LNCaP clone FGC (cell line): ENCODE measurements at regions not wholly inside any gene's neighbourhood (a gene's known extent, or its start where the extent isn't known, plus 50 kb on each side); places are given as distances from the start of the nearest gene placed in this dataset.
"Not testable (repeated sequence)": the region's sequence is repeated elsewhere in the genome, so short reads cannot be mapped to it uniquely, and the experiment has no call there.

ENCODE experiments used
- DNase-seq: peaks from one replicate; pipeline ENCODE4 v3.0.0-alpha.2; 2011; ENCODE audit warnings: low read depth
- H3K4me3 ChIP-seq: 2 replicates; pipeline ENCODE4 v1.5.1; 2011; ENCODE audit warnings: mild to moderate bottlenecking, low read depth, low read length, control low read depth
- CTCF ChIP-seq: IDR thresholded peaks from 2 replicates; pipeline ENCODE4 v1.5.1; 2012; ENCODE audit warnings: mild to moderate bottlenecking; ENCODE audit not compliant: control insufficient read depth, insufficient read depth; ENCODE audit errors: extremely low read depth

- DNase-seq, result no peak
- TF ChIP-seq CTCF, result no peak
- H3K4me3 ChIP-seq, result no peak overlapping the region
Observed at GRCh38 chr21:14616380-14617039, 70.4 kb upstream of the SAMSN1 start.

- TF ChIP-seq CTCF, result no peak
- no peak for DNase-seq
- H3K4me3 ChIP-seq, result no peak overlapping the region
Observed at GRCh38 chr21:14615359-14615974, 69.4 kb upstream of the SAMSN1 start.

- H3K4me3 ChIP-seq, result no peak overlapping the region
- no peak for DNase-seq
- no peak for TF ChIP-seq CTCF
Observed at GRCh38 chr21:14614287-14614686, 68.2 kb upstream of the SAMSN1 start.

GRCh38 chr21:14613486-14614224 lies 67.5 kb upstream of the SAMSN1 start:
- no peak for DNase-seq
- H3K4me3 ChIP-seq, result no peak overlapping the region
- no peak for TF ChIP-seq CTCF

GRCh38 chr21:14610119-14610518 lies 64.0 kb upstream of the SAMSN1 start:
- H3K4me3 ChIP-seq, DNase-seq: not testable (repeated sequence)

- DNase-seq, result no peak
- no peak overlapping the region for H3K4me3 ChIP-seq
- no peak for TF ChIP-seq CTCF
Observed at GRCh38 chr21:14609274-14609673, 63.2 kb upstream of the SAMSN1 start.

GRCh38 chr21:14607262-14607661 lies 61.1 kb upstream of the SAMSN1 start:
- no peak for TF ChIP-seq CTCF
- DNase-seq, result no peak

More at GRCh38 chr21:14607262-14607661, 61.1 kb upstream of the SAMSN1 start:
- no peak overlapping the region for H3K4me3 ChIP-seq
